GM12892 (cell line): ENCODE measurements at regions not wholly inside any gene's neighbourhood (a gene's known extent, or its start where the extent isn't known, plus 50 kb on each side); places are given as distances from the start of the nearest gene placed in this dataset.
"Not testable (repeated sequence)": the region's sequence is repeated elsewhere in the genome, so short reads cannot be mapped to it uniquely, and the experiment has no call there.

Experiments used
- DNase-seq: peaks from one replicate; pipeline ENCODE4 v3.0.0; 2011; ENCODE audit not compliant: insufficient read length
- FAIRE-seq: peaks from 2 replicates; lab custom pipeline; 2011; peaks lifted over from hg19 to GRCh38; lab: Jason Lieb, UNC
- POLR2A ChIP-seq: IDR thresholded peaks from 2 replicates; pipeline ENCODE4 v1.6.1; 2011; ENCODE audit warnings: low read depth, low read length, control low read depth
- POLR2AphosphoS5 ChIP-seq: IDR thresholded peaks from 2 replicates; pipeline ENCODE4 v1.6.1; 2011; ENCODE audit warnings: low read depth, low read length, control low read depth
- TAF1 ChIP-seq: IDR thresholded peaks from 2 replicates; pipeline ENCODE4 v1.6.1; 2011; ENCODE audit warnings: low read depth, mild to moderate bottlenecking, control low read depth, low read length, borderline replicate concordance

GRCh38 chr16:88192601-88193000 is 190.2 kb upstream of the ZNF469 start:
- DNase-seq (no peak), FAIRE-seq (peak; percentile 44)
- TF ChIP-seq TAF1 = no peak
- TF ChIP-seq POLR2A = no peak

DNA sequence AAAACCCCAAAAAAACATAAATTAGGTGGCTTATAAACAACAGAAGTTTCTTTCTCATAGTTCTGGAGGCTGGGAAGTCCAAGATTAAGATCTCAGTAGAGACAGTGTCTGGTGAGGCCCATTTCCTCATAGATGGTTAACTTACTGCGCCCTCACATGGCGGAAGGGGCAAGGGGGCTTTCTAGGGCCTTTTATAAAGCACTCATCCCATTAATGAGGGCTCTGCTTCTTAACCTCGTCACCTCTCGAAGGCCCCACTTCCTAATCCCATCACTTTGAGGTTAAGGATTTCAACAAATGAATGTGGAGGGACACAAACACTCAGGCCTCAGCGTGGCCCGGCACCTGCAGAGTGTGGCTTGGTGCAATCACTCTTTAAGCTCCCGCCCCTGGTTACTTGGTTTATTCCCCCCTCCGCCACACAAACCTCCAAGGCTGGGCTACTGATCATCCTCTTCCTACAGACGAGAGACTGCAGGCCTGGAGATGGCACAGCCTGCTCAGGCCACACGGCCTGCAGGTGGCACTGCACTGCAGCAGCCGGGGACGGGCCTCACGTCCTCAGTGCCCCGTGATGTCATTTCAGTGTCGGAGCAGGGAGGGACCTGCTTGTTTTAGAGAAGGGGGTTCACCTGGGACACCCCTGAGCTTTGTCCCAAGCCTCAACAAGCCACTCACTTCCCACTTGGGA is 188.9 kb upstream of the ZNF469 start:
- not testable (repeated sequence) for DNase-seq, FAIRE-seq

GRCh38 chr16:88194397-88195268 is 188.1 kb upstream of the ZNF469 start:
- no peak for DNase-seq
- no peak for TF ChIP-seq POLR2AphosphoS5
- TF ChIP-seq TAF1 = no peak
- no peak for TF ChIP-seq POLR2A

GRCh38 chr16:88195269-88195705 is 187.5 kb upstream of the ZNF469 start:
- FAIRE-seq = no peak
- TF ChIP-seq POLR2A (no peak), TAF1 (no peak), POLR2AphosphoS5 (no peak)
- no peak for DNase-seq

More at GRCh38 chr16:88194397-88195268, 188.1 kb upstream of the ZNF469 start:
- FAIRE-seq = no peak

DNA sequence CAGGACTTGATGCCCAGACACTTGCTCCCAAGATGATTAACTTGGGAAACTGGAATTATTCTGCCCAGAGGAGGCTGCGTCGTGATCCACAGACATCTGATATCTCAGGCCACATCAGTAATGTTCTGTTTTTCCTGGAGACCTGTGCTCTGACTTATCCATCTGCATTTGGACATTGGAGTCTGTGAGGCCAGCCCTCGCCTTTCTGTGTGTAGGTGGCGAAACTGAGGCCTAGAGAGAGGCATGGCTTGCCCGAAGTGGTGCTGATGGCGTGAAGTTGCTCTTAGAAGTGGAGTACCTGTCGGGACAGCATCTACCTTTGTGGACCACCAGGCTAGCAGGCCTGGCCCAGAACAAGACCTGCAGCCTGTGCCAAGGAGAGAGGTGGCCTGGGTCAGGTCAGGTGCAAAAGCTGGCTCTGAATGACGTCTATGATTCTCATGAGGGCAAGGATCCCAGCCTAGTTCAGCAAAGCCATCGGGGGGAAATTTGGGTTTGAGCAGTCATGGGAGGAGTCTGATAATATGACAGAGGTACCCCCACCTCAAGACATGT is 186.8 kb upstream of the ZNF469 start:
- FAIRE-seq (no peak), DNase-seq (no peak)
- TF ChIP-seq POLR2AphosphoS5 (no peak), TAF1 (no peak), POLR2A (no peak)

GRCh38 chr16:88196471-88197400 is 186.0 kb upstream of the ZNF469 start:
- no peak for DNase-seq
- TF ChIP-seq POLR2A = no peak
- TF ChIP-seq POLR2AphosphoS5 = no peak
- TF ChIP-seq TAF1 = no peak
- no peak for FAIRE-seq

DNA sequence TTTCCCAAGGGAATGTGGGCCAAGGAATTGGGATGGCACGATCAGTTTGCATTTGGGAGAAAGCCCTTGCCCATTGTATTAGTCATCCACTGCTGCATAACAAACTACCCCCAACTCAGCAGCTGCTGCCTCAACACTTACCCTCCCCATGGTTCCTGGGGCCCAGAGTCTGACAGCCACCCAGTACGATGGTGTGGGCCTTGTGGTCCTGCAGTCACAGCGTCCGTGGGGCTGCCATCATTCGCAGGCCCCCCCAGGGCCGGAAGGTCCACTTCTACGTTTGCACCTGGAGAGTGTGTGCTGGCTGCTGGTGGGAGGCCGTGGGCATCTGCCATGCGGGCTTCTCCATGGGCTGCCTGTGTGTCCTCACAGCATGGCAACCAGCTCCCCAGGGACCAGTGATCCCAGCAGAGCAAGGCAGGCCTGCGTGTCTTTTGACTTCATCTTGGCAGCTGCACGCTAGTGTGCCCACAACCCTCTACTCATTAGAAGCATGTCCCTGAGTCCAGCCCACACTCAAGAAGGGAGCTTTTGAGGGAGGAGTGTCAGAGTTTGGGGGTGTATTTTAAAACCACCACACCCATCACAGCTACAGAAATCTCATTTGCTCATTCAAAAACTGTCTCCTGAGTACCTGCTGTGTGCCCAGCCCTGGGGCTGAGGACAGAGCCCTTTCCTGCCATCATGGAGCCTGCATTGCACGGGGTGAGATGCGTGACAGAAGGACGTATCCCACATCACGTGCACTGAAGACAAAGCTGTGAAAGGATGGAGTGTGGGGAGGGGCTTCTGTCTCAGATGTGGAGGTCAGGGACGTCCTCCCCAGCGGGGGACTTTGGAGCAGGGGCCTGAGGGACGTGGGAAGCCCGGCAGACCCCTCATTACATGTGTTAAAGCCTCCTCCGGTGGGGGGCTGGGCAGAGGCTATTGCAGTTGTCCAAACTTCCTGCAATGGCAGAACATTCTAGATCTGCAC is 185.0 kb upstream of the ZNF469 start:
- FAIRE-seq (no peak), DNase-seq (no peak)
- no peak for TF ChIP-seq POLR2AphosphoS5
- no peak for TF ChIP-seq TAF1
- no peak for TF ChIP-seq POLR2A

- not testable (repeated sequence) for FAIRE-seq, DNase-seq
Measured at GRCh38 chr16:88198457-88199295, 184.1 kb upstream of the ZNF469 start.

GRCh38 chr16:88199296-88200153 is 183.2 kb upstream of the ZNF469 start:
- not testable (repeated sequence) for DNase-seq, FAIRE-seq

DNA sequence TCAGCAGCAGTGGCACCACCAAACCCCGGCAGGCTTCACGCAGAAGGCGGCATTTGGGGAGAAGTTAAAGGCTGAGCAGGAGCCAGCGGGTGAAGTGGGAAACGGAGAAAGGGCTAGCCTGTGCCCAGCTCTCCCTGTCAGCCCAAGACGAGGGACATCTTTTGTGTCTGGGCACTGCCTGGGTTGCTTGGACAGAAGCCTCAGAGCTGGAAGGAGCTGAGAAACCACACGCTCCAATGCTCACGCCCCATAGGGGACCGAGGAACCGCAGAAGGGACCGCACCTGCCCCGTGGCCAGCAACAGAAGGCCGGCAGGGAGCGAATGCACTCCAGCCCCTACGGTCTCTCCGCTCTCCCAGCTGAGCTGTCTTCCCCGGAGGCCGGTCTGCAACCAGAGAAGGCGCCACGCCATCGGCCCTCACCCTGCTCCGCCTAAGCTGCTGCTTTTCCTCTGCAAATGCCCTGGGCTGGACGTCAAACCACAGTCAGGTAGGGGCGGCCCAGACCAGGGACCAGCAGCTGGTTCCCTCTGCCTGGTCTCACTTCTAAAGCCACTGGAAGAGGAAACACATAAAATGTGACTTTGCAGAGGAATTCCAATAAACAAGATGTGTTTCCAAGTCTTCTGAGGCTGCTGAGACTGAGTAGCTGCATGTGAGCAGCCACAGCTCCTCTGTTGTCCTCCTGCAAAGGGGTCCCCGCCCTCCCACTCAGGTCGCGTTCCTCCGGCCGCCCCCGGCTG is 182.4 kb upstream of the ZNF469 start:
- not testable (repeated sequence) for FAIRE-seq, DNase-seq
